ENCODE measurements at regions not wholly inside any gene's neighbourhood (a gene's known extent, or its start where the extent isn't known, plus 50 kb on each side); places are given as distances from the start of the nearest gene placed in this dataset.
A peak's percentile ranks its signal among the peaks of the same experiment; 100 is the strongest.

DNA sequence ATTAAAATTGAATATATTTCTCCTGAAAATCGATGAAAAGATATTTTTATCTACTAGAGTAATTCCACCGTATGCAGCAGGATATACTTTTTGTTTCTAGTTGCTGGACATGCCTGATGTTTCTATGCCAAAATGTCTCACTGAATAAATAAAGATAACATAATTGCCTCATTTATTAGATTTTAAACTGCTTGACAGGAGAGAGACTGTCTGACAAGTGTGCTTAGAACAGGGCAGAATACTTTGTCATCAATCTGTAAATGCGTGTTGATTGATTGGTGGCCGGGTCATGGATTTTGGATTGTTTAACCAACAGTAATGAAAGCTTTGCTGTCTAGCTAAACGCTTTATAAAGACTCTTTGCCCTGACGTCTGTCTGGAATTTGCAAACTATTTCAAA is 339.0 kb downstream of the CHRM3 start:
- DNase-seq (ENCODE audit: low spot score in 2 of 2) (no peak), FAIRE-seq (no peak)

DNA sequence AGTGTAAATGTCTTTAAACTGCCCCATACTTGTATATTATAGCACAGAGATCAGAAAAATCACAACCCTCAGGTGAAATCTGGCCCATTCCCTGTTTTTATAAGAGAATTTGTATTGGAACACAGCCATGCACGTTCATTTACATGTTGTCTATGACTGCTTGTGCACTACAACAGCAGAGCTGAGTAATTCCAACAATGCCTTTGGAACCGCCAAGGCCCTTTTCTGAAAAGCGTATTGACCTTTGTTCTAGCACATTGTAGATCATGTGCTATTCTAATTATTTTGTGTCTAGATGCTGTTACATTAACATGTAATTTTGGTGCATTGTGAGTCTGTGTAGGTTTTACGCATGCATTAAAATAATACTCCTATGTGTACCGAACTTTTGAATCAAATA is 339.6 kb downstream of the CHRM3 start:
- FAIRE-seq (no peak), DNase-seq (ENCODE audit: low spot score in 2 of 2) (no peak)

DNA sequence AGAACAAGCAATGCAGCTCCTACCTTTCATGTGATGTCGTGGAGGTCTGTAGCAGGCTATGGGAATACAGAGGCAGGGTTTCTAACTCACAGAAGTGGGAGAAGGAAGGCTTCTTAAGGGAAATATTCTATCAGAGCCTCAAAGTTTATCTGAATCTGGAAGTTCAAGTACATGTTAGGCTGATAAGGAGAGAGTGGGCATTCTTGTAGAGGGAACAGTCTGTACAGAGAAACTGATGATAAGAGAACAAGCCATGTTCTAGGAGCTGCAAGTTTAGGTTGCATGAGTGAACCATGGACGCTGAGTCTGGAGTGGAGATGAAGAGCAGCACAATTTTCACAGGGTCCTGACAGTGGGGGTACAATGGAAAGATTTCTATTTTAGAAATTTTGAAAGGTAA is 344.0 kb downstream of the CHRM3 start:
- FAIRE-seq (no peak), DNase-seq (ENCODE audit: low spot score in 2 of 2) (no peak)

DNA sequence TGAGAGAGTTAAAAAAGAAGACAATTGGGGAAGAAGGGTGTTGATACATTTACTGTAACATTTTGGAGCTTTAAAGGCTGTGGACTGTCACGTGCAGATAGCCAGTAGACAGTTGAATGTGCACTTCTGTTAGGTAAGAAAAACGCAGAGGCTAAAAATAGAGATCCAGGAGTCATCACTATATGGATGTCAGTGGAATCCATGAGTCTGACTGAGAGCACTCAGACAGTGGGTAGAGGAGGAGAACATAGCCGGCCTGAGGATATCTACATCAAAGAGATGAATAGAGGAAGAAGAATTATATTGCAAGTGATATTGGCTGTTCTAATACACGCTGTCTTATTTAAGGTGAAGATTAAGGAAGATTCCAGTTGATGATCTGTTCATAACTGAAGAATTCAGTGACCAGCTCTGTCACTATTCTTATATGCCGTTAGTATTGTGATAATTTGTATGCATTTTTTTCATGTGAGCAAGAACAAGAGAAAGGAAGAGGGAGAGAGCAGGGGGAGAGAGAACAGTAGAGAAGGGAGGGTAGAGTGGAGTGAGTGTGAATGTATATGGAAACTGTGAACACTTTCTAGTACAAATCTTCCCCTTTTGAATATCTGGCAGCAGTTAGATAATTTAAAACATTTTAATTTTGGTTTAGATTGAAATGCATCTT is 344.8 kb downstream of the CHRM3 start:
- FAIRE-seq (no peak), DNase-seq (ENCODE audit: low spot score in 2 of 2) (no peak)

DNA sequence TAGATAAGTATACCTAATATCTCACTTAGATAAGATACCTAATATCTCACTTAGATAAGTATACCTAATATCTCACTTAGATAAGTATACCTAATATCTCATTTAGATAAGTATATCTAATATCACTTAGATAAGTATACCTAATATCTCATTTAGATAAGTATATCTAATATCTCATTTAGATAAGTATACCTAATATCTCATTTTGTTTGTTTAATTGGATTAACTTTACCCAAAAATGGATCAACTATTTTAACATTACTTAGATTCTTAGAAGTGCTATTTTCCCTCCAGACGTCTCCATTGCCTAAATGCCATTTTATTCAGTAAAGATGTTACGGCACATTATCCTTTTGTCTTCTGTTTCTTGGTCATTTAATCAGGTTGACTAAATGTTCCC is 346.4 kb downstream of the CHRM3 start:
- no peak for DNase-seq (ENCODE audit: low spot score in 2 of 2)
- peak; percentile 37 for FAIRE-seq

DNA sequence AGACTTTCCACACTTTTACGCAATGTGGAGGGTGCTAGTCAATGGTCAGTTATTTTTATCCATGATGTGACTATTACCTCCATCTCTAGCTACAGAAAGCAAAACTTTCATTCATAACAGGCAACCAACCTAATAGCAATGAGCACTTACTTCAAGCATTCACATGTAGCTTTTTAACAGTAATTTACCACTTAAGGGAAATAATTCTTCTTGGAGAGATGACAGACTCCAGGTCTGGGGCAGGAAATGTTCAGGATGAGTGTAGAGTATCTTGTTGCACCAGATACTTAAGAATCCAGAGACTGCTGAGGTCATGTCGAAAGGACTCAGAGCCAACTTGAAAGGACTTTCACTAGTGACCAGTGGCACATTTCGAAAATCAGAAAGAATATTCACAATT is 347.6 kb downstream of the CHRM3 start:
- DNase-seq (ENCODE audit: low spot score in 2 of 2): no peak
- no peak for FAIRE-seq

DNA sequence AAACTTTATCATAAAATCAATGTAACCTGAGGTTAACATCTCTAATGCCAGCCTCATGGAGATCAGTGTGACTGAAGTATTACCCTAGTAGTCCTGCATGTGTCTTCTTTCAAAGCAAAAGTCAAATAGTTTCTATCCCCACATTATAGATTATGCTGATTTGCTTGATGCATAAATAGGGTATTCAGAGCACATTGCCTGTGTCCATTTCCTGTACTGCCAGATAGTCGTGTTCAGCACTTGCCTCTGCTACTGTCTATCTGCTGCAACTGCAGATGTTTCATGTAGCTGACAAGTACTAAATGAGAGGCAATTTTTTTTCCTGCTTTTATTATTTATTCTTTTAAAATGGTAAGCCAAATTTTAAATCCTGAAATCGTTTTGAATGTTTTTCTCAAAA is 348.7 kb downstream of the CHRM3 start:
- DNase-seq (ENCODE audit: low spot score in 2 of 2): no peak
- FAIRE-seq: no peak

DNA sequence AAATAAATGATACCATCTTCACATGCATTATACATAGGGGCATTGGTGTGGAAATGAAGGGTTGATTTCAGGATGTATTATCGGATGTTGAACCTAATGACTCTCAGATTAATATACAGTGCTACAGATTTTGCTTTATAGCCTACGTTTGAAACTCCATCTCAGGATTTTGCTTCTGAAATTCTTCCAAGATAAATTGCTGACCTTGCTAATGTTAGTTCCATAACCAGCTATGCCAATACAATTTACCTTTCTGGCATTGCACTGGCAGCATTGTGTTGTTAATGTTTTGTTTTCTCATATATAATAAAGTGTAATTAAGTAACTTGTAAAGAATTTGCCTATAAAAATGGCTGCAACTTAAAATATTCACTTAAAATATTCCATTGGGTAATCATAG is 350.1 kb downstream of the CHRM3 start:
- no peak for FAIRE-seq
- no peak for DNase-seq (ENCODE audit: low spot score in 2 of 2)

DNA sequence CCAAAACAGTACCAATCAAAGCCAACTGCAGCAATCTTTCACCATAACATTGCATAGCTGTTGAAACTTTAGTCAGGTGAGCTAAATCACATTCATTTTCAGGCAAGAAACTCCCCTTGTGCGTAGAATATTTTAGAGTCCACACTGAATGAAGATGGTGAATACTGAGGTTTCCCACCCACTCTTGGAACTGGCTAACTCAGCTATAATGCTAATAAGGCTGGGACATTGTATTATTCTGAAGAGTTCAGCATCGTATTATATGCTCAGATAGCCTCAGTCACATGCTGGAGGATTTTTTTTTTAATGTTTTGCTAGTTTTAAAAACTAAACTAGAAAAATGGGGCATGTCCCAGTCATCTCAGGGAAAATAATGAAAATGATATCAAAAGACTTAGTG is 352.3 kb upstream of the FMN2 start:
- FAIRE-seq: no peak
- DNase-seq (ENCODE audit: low spot score in 2 of 2): no peak

DNA sequence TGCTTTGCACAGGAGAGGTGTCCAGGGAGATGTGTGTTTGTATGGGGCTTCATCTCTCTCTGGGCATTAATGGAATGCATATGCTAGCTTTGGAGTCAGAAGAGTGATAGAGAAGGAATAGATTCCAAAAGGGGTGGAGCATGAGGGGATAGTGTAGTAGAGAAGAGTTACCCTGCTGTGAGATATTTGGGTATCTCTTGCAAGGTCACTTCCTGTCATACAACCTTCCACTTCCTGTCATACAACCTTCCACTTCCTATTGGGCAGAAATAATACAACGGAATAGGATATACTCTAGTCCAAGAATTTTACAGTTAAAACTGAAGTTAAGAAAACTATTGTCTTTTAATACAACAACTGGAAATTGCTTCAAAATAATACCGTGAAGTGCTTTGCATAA is 351.8 kb upstream of the FMN2 start:
- FAIRE-seq (no peak), DNase-seq (ENCODE audit: low spot score in 2 of 2) (no peak)

DNA sequence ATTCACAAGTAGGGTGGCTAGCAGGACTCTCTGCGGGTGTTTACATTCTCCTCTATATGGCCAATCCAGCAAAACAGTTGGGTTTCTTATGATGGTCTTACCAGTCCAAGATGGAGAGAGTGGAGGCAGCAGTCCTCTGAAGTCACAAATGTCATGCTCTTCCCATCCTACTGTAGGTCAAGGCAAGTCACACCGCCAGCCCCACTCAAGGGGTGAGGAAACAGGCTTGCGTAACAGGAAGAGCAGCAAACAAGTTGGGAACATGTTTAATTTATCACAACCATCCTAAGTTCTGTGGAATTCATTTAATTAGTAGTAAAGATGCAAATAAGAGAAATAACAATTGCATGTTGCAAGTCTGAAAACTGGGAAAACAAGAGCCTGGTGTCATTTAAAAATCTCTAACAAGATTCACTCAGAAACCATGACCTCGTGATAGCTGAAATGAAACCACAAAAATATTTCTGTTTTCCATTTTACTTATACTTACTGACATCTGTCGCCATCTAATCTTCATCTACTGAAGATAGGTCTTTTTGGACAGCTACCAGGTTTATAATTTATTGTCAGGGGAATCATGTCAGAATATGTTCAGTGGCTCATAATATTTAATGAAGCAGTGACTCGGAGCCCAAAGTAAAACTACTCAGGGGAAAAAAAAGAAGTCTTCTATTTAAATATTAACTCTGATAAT is 349.1 kb upstream of the FMN2 start:
- no peak for DNase-seq (ENCODE audit: low spot score in 2 of 2)
- FAIRE-seq: no peak

DNA sequence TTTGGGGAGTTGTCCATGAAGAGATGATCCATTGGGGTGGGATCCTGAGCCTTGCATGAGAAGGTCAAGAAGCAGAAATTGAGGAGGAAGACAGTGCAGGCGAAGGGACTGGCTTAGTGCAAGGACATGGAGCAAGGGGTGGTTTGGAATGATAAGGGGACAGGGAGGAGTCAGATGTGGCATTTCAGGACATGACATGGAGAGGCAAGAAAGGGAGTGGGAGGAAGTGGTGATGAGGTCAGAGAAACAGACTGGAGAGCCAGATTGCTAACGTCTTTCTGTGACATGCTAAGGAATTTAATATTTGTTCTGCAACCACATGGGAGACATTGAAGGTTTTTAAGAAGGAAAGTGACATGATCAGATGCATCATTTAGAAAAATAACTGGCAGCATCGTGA is 346.8 kb upstream of the FMN2 start:
- no peak for FAIRE-seq
- DNase-seq (ENCODE audit: low spot score in 2 of 2): no peak

DNA sequence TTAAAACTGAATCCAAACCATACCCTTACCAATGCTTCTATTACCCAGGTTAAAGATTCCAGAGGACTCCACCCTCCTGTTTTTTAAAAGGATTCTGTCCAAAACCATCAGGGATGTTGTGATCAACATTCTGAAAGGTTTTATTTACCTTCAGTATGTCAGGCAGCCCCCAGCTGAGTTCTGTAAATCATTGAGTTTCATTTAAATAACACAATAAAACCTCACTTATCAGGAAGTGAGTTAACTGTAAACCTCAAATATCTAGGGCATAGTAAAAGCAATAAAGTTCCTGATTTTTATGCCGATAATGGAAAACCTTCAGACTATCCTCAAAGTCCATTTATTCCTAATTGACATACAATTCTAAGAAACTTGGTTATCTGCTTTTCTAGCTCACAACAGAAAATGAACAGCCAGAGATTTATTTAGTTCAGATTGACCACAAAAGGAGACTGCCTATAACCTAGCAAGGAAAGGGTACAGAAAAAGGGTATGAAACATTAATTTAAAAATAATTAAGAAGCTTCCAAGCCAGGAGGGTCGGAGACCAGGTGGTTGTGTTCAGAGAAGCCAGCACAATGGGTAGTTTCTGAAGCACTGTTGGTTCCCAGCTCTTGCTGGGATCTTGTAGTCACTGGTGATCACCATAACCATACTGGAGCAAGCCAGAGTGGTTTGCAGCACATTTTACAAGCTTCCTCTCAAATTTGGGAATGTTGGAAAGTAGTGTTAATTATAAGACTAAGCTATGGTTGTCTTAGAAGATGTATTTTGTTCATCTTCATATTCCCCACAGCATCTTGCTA is 336.4 kb upstream of the FMN2 start:
- DNase-seq (ENCODE audit: low spot score in 2 of 2) (no peak), FAIRE-seq (no peak)

DNA sequence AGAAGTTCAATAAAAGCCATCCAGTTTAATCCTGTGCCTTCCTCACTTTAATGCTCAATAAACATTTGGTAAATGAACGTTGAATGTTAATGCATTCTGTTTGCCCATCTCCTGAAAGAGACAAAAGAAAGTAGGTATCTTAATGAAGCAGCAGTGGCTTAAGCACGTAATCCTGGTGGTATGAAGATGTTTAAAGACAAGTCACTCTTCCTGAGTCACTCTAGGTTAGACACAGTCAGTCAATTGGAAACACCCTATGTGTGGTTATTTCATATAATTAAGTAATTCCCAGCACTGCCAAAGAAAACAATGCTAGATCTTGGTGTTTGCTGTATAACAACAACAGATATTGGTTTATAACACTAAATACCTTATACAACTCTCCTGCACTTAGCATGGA is 334.0 kb upstream of the FMN2 start:
- DNase-seq (ENCODE audit: low spot score in 2 of 2) (no peak), FAIRE-seq (no peak)

DNA sequence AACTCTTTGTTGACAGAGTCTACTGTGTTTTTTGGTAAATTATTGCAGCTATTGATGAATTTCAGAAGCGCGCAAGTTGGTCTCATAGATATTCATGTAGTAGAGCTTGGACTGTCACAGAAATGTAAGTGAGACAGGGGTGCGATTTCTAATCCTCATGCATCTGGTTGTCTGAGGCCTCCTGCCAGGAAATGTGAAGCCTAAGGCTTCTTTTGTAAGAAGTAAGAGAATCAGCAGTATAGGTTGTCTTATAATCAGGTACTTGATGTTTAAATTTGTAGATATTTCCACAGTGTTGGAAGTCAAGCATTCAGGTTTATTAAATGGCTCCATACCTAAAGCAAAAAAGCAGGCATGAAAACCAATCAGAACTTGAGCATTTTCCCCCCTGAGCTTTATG is 332.9 kb upstream of the FMN2 start:
- DNase-seq (ENCODE audit: low spot score in 2 of 2) (no peak), FAIRE-seq (no peak)

DNA sequence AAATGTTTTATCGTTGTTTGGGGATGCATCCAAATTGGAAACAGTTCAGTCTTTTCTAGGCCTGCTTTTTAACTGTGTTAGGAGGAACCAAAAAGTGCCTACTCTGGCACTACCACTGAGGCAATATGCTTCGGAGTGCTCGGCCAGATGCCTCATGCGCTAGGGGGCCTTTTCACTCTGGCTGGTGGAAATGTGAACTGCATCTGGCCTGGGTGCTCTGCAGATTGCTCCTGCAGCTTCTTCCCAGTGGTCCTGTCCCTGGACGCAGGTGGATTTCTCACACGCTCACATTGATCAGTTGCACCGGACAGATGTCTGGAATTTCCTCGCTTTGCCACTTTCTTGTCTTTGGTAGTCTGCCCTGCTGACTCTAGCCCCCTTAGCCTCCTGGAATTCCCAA is 330.2 kb upstream of the FMN2 start:
- no peak for DNase-seq (ENCODE audit: low spot score in 2 of 2)
- FAIRE-seq: no peak

DNA sequence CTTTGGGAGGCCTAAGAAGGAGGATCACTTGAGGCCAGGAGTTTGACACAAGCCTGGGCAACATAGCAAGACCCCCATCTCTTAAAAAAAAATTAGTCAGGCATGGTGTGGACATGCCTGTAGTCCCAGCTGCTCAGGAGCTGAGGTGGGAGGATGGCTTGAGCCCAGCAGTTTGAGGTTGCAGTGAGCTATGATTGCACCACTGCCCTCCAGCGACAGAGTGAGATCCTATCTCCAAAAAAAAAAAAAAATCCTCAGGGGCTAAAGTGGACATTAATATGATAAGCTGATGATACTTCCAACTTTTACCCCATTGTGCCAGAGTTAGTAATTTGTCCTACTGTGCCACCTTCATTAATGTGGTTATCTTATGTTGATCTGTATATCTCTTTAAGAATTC is 327.8 kb upstream of the FMN2 start:
- FAIRE-seq: no peak

DNA sequence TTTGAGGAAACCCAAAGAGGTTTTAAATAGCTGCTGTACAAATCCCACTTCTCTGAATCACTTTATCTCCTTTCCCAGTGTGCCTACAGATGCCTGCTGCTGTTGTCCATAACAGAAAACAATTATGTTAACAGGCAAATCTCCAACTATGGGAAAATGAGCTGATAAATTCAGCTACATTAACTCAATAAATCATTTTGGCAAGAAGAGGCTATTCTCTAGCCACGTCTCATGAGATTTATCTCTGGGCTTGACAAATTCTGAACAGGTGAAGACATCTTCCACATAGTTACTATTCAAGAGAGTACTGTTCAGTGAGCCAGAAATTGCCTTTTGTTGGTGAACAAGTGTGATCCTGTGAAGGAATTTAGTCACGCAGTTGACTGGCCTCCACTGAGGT is 327.1 kb upstream of the FMN2 start:
- no peak for FAIRE-seq

More for the DNA sequence above, 327.8 kb upstream of the FMN2 start:
- DNase-seq (ENCODE audit: low spot score in 2 of 2): no peak

DNA sequence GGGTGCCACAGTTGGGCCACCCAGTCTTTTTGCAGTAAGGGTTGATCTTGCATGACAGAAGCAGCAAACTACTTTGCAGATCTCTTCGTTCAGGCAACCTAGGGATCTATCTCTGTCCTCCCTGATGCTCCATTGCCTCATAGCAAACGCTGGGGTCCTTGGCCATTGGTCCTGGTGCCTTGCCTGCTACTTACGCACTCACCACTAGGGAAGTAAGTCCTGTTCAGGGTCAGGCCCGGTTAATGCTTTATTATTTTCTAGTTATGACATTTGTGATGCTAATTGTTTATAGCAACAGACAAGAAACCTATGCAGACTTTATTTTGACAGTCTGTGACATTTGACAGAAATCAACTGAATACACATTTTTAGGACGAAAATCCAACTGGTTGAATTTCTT is 326.5 kb upstream of the FMN2 start:
- DNase-seq (ENCODE audit: low spot score in 2 of 2): no peak
- no peak for FAIRE-seq

More for the DNA sequence above, 327.1 kb upstream of the FMN2 start:
- DNase-seq (ENCODE audit: low spot score in 2 of 2): no peak

DNA sequence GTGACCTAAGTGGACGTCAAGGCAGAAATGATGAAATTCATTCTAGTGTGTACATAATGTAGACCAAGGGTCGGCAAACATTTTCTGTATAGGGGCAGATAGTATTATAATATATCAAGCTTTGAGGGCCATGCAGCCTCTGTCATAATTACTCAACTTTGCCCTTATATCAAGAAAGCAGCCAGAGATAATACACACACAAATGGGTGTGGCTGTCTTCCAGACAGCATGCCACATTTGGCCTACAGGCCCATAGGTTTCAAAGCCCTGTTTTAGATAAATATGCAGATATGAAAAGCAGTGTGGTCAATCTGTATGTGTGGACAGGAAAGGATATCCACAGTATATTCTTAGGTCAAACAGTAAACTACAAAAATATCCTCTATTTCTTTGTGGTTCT is 320.1 kb upstream of the FMN2 start:
- DNase-seq (ENCODE audit: low spot score in 2 of 2) (no peak), FAIRE-seq (no peak)

DNA sequence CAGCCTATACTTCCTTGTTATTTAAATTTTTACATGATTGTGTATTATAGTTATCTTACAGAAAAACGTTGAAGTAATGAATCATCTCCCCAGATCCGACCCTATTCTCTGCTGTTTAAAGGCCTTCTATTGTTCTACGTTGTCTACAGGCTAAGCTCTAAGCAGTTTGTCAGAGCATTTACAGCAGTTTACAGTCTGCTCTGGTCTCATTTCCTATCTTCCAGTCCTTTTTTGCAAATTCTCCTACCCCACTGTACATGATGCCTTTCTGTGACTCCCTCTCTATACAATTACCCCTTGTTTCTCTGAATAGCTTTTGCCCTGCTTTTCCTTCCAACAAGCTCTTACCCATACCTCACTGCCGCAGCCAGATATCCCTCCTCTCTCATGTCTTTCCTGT is 319.2 kb upstream of the FMN2 start:
- FAIRE-seq (no peak), DNase-seq (ENCODE audit: low spot score in 2 of 2) (no peak)

DNA sequence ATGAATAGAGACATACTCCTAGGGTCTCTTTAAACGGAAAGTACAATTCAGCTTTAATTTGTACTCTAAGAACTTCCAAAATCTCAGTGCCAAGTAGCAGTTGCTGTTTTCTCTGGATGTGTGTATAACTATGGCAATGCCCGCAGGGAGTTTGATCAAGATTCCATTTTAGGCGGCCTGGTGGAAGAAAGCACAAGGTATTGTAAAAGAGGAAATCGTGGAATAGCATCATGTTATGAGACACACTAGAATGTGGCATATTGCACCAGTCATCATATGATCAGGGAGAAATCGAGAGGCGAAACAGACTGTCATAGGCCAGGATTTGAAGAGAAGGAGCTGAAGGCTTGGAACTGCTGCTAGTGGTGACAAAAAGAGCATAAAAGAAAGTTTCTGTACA is 316.2 kb upstream of the FMN2 start:
- no peak for FAIRE-seq
- DNase-seq (ENCODE audit: low spot score in 2 of 2): no peak

Data from frontal cortex (tissue), 3 donors.